ENCODE measurements at regions not wholly inside any gene's neighbourhood (a gene's known extent, or its start where the extent isn't known, plus 50 kb on each side); places are given as distances from the start of the nearest gene placed in this dataset.
A peak's percentile ranks its signal among the peaks of the same experiment; 100 is the strongest.

DNA sequence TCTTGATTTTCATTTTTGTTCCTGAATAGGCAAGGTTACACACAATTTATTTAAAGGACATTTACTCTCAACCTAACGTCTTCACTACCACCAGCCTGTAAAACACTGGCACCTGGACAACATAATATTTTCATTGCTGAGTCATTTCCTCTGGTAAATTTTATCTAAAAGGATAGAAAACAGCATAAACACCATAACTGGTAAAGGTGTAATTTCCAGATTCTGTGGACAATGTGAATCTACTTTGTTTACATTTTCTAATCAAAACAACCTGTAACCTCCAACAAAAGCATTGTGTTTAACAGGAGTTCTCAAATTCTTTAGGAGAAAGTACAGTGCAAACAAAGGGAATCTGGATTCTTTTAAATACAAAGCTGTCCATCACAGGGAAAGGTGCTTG is 472.0 kb upstream of the AKR1E2 start:
- H3K4me1 ChIP-seq = peaks cover 0 to 30% (median 21%) of the 10 kb centered on the region in 9 donors
- H3K9me3 ChIP-seq = no peaks in the 10 kb centered on the region
- 5 to 14% methylated on average over 1 of the region's 1 CpG for WGBS, 2 donors
- DNase-seq = no peak
- no peaks in the 10 kb centered on the region for H3K36me3 ChIP-seq
- no peak overlapping the region for H3K4me3 ChIP-seq
- TF ChIP-seq, protein P1, sequence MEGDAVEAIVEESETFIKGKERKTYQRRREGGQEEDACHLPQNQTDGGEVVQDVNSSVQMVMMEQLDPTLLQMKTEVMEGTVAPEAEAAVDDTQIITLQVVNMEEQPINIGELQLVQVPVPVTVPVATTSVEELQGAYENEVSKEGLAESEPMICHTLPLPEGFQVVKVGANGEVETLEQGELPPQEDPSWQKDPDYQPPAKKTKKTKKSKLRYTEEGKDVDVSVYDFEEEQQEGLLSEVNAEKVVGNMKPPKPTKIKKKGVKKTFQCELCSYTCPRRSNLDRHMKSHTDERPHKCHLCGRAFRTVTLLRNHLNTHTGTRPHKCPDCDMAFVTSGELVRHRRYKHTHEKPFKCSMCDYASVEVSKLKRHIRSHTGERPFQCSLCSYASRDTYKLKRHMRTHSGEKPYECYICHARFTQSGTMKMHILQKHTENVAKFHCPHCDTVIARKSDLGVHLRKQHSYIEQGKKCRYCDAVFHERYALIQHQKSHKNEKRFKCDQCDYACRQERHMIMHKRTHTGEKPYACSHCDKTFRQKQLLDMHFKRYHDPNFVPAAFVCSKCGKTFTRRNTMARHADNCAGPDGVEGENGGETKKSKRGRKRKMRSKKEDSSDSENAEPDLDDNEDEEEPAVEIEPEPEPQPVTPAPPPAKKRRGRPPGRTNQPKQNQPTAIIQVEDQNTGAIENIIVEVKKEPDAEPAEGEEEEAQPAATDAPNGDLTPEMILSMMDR (IDR thresholded peaks at IDR 0.05) = no peak
- intact Hi-C loops (cut with DNase I) = loop anchor here in 2 of 10 donors (10.0 kb wide), 2 partner anchors 291 to 1119 kb away; no protein-coding TSS in a partner anchor
- H3K27ac ChIP-seq = peak overlapping the region in 3 of 10 donors; percentile 6 to 44 (median 44)
- no peaks in the 10 kb centered on the region for H3K27me3 ChIP-seq
- peak in 1 of 8 donors; percentile 24 for ATAC-seq

DNA sequence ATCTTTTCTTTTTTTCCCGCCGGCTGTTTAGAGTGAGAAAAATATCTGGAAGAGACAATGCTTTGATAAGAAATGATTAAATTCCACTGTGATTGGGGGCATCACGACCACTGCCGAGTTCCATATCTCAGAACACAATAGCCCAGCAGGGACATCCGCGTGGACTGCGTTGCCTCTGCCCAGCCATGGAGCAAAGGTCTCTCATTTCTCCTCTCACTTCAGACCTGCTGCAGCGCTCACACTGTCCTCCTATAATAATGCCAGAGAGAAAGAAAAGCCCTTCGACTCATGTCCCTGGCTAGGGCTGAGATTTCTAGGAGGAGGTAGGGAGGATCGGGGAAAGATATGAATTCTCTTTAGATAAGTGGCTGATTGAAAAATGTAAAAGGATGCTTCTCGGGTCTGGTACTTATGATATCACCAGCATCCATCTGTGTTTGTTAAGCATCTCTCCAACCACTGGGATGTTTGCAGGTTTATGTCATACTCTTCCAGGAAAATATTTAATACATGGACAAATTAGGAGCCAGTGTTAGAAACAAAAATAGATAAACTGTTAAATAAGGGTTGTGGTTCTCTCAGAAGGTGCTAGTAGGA is 472.9 kb upstream of the AKR1E2 start:
- Histone ChIP-seq H3K4me1 (peaks cover 0 to 30% (median 21%) of the 10 kb centered on the region in 9 donors), H3K27ac (peak overlapping the region in 4 of 10 donors; percentile 6 to 44 (median 34)), H3K9me3 (no peaks in the 10 kb centered on the region), H3K27me3 (no peaks in the 10 kb centered on the region), H3K36me3 (no peaks in the 10 kb centered on the region), H3K4me3 (no peak overlapping the region)
- 49 to 55% methylated on average over 11 of the region's 11 CpGs for WGBS, 2 donors
- no peak for DNase-seq
- intact Hi-C loops (cut with DNase I) = loop anchor here in 2 of 10 donors (10.0 kb wide), 2 partner anchors 292 to 1118 kb away; no protein-coding TSS in a partner anchor
- peak in 5 of 8 donors; percentile 19 to 61 (median 43) for ATAC-seq
- TF ChIP-seq, protein P1 (IDR thresholded peaks at IDR 0.05) = no peak

DNA sequence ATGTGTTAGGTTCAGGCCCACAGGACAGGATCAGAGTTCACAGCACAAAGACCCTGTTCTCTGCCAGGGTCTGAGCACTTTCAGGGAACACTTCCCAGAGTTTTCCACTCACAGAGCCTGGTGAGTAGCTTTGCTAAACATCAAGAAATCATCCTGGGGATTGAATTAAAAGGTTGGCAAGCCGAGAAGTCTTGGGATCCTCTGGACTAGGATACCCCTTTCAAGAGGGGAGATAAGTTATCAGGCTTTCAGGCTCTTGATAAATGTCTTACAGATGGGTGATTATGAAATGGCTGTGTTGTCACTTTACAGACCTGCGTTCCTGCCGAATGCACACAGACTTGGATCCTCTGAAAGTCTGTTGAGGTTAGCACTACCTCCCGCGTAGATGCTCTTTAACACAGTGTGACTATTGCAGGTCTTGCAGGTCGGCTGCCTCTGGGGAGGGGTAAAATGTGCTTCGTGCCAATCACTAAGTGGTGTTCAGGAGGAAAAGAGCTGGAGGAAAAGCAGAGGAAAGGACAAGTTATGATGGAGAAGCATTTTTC is 473.5 kb upstream of the AKR1E2 start:
- intact Hi-C loops (cut with DNase I) = loop anchor here in 2 of 10 donors (10.0 kb wide), 2 partner anchors 292 to 1118 kb away; no protein-coding TSS in a partner anchor
- TF ChIP-seq, protein P1 (IDR thresholded peaks at IDR 0.05) = no peak
- 43 to 45% methylated on average over 7 of the region's 7 CpGs for WGBS, 2 donors
- Histone ChIP-seq H3K36me3 (no peaks in the 10 kb centered on the region), H3K4me3 (no peak overlapping the region), H3K4me1 (peaks cover 0 to 30% (median 21%) of the 10 kb centered on the region in 9 donors), H3K9me3 (no peaks in the 10 kb centered on the region), H3K27ac (peak overlapping the region in 4 of 10 donors; percentile 15 to 44 (median 34)), H3K27me3 (no peaks in the 10 kb centered on the region)
- ATAC-seq (peak; percentile 52 to 82 (median 58)), DNase-seq (no peak)

DNA sequence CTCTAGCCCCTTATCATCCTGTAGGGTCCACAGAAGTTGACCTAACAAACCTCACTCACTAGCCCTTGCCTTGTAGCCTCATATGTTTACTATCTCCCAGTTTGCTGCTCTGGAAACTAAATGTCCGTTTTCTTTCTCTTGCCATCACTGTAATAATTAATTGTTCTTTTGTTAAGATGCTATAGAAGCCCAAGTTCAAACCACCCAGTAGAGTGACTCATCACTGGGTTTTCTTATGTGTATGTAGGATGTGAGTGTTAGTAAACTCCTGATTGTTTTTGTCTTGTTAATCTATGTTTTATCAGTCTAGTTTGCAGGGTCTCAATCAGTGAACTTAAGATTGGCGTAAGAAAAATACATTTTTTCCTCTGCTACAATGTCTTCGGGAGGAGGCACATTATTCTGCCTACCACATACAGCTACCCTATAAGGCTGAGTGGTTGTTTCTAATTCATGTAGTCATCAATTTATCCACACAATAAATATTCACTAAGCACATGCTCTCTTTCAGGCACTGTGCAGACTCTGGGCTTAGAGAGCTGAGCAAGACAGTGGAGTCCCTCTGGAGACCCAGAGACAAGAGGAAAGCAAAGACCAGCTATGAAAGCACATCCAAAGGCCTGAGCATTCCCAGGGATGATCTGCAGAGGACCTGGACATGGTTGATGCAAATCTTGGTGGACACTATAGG is 474.1 kb upstream of the AKR1E2 start:
- peaks cover 0 to 30% (median 21%) of the 10 kb centered on the region in 9 donors for H3K4me1 ChIP-seq
- WGBS, 2 donors = 92 to 93% methylated on average over 3 of the region's 3 CpGs
- no peaks in the 10 kb centered on the region for H3K27me3 ChIP-seq
- DNase-seq = no peak
- H3K27ac ChIP-seq = peak overlapping the region in 3 of 10 donors; percentile 15 to 44 (median 38)
- H3K36me3 ChIP-seq = no peaks in the 10 kb centered on the region
- peak in 6 of 8 donors; percentile 16 to 48 (median 38) for ATAC-seq
- no peak overlapping the region for H3K4me3 ChIP-seq
- TF ChIP-seq, protein P1 (IDR thresholded peaks at IDR 0.05) = no peak
- H3K9me3 ChIP-seq = no peaks in the 10 kb centered on the region
- intact Hi-C loops (cut with DNase I) = loop anchor here in 2 of 10 donors (10.0 kb wide), 2 partner anchors 293 to 1117 kb away; no protein-coding TSS in a partner anchor
